OCI-LY7 (cell line): ENCODE measurements at regions not wholly inside any gene's neighbourhood (a gene's known extent, or its start where the extent isn't known, plus 50 kb on each side); places are given as distances from the start of the nearest gene placed in this dataset.

ENCODE experiments used
- BruUV-seq: library from RNA; stranded (reverse); fragments of 400-500 nt; replicated peaks from 2 replicates; lab custom pipeline; 2021; lab: Mats Ljungman, UMichigan
- CTCF ChIA-PET: fragments of 300-600 bp; sonication (Branson Sonifier 250); formaldehyde crosslinking; loops from one replicate; lab custom pipeline; 2022; ENCODE audit warnings: antibody characterized with exemption; ENCODE audit not compliant: unreplicated experiment; lab: Charles Lee
- POLR2A ChIA-PET: fragments of 300-600 bp; sonication (Branson Sonifier 250); formaldehyde crosslinking; loops from one replicate; lab custom pipeline; 2022; ENCODE audit warnings: antibody characterized with exemption; lab: Charles Lee
- DNase-seq: peaks from one replicate; pipeline ENCODE4 v3.0.0-alpha.2; 2015; ENCODE audit warnings: low spot score
- H2AFZ ChIP-seq: fragments of 200-600 bp; sonication (generic), shearing (Covaris generic); 2 replicates; pipeline ENCODE4 v1.6.1; 2014; ENCODE audit warnings: mild to moderate bottlenecking, antibody characterized with exemption, low read length, moderate library complexity
- H3K27ac ChIP-seq: fragments of 200-600 bp; sonication (generic); 2 replicates; pipeline ENCODE4 v1.5.1; 2014; ENCODE audit warnings: mixed run types, low read depth, mild to moderate bottlenecking, moderate library complexity, low read length, inconsistent platforms; ENCODE audit not compliant: poor library complexity, severe bottlenecking
- H3K36me3 ChIP-seq: fragments of 200-600 bp; sonication (generic); 2 replicates; pipeline ENCODE4 v1.6.1; 2014; ENCODE audit warnings: mild to moderate bottlenecking, antibody characterized with exemption, low read length, moderate library complexity, mixed read lengths; ENCODE audit not compliant: insufficient read depth
- H3K4me1 ChIP-seq: fragments of 200-600 bp; sonication (generic); 2 replicates; pipeline ENCODE4 v1.5.1; 2014; ENCODE audit warnings: mild to moderate bottlenecking, low read length; ENCODE audit not compliant: insufficient read depth, poor library complexity, severe bottlenecking
- H3K4me2 ChIP-seq: fragments of 200-600 bp; sonication (generic); 2 replicates; pipeline ENCODE4 v1.6.1; 2014; ENCODE audit warnings: mild to moderate bottlenecking, low read length
- H3K4me3 ChIP-seq: fragments of 200-600 bp; sonication (generic); 2 replicates; pipeline ENCODE4 v1.5.1; 2014; ENCODE audit warnings: mild to moderate bottlenecking, low read depth, low read length; ENCODE audit not compliant: poor library complexity, severe bottlenecking
- H3K79me2 ChIP-seq: fragments of 200-600 bp; sonication (generic); 2 replicates; pipeline ENCODE4 v1.6.1; 2016; ENCODE audit warnings: low read depth, mild to moderate bottlenecking, low read length, moderate library complexity, mixed read lengths; ENCODE audit not compliant: insufficient read depth
- H3K9me2 ChIP-seq: fragments of 200-600 bp; sonication (generic); 2 replicates; pipeline ENCODE4 v1.6.1; 2016; ENCODE audit warnings: mild to moderate bottlenecking, low read length, mixed read lengths; ENCODE audit not compliant: insufficient read depth
- H3K9me3 ChIP-seq: fragments of 200-600 bp; sonication (generic); 2 replicates; pipeline ENCODE4 v1.6.1; 2014; ENCODE audit warnings: mild to moderate bottlenecking, mixed run types, low read length, mixed read lengths
- H4K20me1 ChIP-seq: fragments of 200-600 bp; sonication (generic); 2 replicates; pipeline ENCODE4 v1.6.1; 2014; ENCODE audit warnings: mild to moderate bottlenecking, antibody characterized with exemption, low read length, moderate library complexity, mixed read lengths; ENCODE audit not compliant: insufficient read depth
- CTCF ChIP-seq: fragments of 200-600 bp; sonication (generic); conservative IDR thresholded peaks from 2 replicates; pipeline ENCODE4 v1.5.1; 2014; ENCODE audit warnings: mild to moderate bottlenecking, antibody characterized with exemption, low read length, moderate library complexity, mixed read lengths
- EZH2phosphoT487 ChIP-seq: fragments of 200-600 bp; sonication (generic); IDR thresholded peaks from 2 replicates; pipeline ENCODE4 v1.6.1; 2018; ENCODE audit warnings: low read depth, borderline replicate concordance, mild to moderate bottlenecking, mixed run types, antibody characterized with exemption, low read length, moderate library complexity, mixed read lengths
- intact Hi-C: fragments of 100-400 bp; cut with micrococcal nuclease; formaldehyde crosslinking; loops from one replicate; pipeline ENCODE4 v1.10.0; 2022; ENCODE audit not compliant: unreplicated experiment

GRCh38 chr6:2491137-2491536, 245.7 kb upstream of the GMDS start:
- intact Hi-C loops = no loop called here
- H3K9me2 ChIP-seq = no peaks in the 10 kb centered on the region

GRCh38 chr6:2488578-2488977, 243.2 kb upstream of the GMDS start:
- intact Hi-C loops = no loop called here

More at GRCh38 chr6:2491137-2491536, 245.7 kb upstream of the GMDS start:
- Histone ChIP-seq H3K36me3 (no peaks in the 10 kb centered on the region), H3K4me1 (no peaks in the 10 kb centered on the region), H4K20me1 (no peaks in the 10 kb centered on the region), H3K4me2 (no peak overlapping the region), H3K9me3 (no peaks in the 10 kb centered on the region), H3K79me2 (no peaks in the 10 kb centered on the region), H2AFZ (no peak overlapping the region), H3K4me3 (no peak overlapping the region), H3K27ac (no peak overlapping the region)
- TF ChIP-seq CTCF (no peak), EZH2phosphoT487 (no peak)
- ChIA-PET POLR2A (no interaction called here), CTCF (no interaction called here)
- no peak for DNase-seq
- no TSS peak for BruUV-seq

GRCh38 chr6:2485116-2485515, 239.7 kb upstream of the GMDS start:
- H3K4me3 ChIP-seq = no peak overlapping the region
- no peaks in the 10 kb centered on the region for H3K4me1 ChIP-seq
- no peak for TF ChIP-seq EZH2phosphoT487
- no peak for TF ChIP-seq CTCF
- intact Hi-C loops = no loop called here
- no peak for DNase-seq
- ChIA-PET CTCF (no interaction called here), POLR2A (no interaction called here)
- no peak overlapping the region for H3K27ac ChIP-seq
- no peak overlapping the region for H2AFZ ChIP-seq
- no peaks in the 10 kb centered on the region for H4K20me1 ChIP-seq
- H3K4me2 ChIP-seq = no peak overlapping the region
- H3K9me2 ChIP-seq = no peaks in the 10 kb centered on the region
- H3K36me3 ChIP-seq = no peaks in the 10 kb centered on the region
- H3K79me2 ChIP-seq = no peaks in the 10 kb centered on the region
- no TSS peak for BruUV-seq
- 0 out of 2 replicates have a peak, but pooled peaks cover 4% of the 10 kb centered on the region for H3K9me3 ChIP-seq

More at GRCh38 chr6:2488578-2488977, 243.2 kb upstream of the GMDS start:
- no peak overlapping the region for H3K27ac ChIP-seq
- no peaks in the 10 kb centered on the region for H3K79me2 ChIP-seq
- no peak overlapping the region for H3K4me3 ChIP-seq
- ChIA-PET CTCF (no interaction called here), POLR2A (no interaction called here)
- DNase-seq = no peak
- no peaks in the 10 kb centered on the region for H3K9me2 ChIP-seq
- H4K20me1 ChIP-seq = no peaks in the 10 kb centered on the region
- no peaks in the 10 kb centered on the region for H3K4me1 ChIP-seq
- H2AFZ ChIP-seq = no peak overlapping the region
- TF ChIP-seq EZH2phosphoT487 (no peak), CTCF (no peak)
- H3K9me3 ChIP-seq = no peaks in the 10 kb centered on the region
- no peaks in the 10 kb centered on the region for H3K36me3 ChIP-seq
- H3K4me2 ChIP-seq = no peak overlapping the region
- BruUV-seq = no TSS peak
